ENCODE measurements at regions not wholly inside any gene's neighbourhood (a gene's known extent, or its start where the extent isn't known, plus 50 kb on each side); places are given as distances from the start of the nearest gene placed in this dataset.

DNA sequence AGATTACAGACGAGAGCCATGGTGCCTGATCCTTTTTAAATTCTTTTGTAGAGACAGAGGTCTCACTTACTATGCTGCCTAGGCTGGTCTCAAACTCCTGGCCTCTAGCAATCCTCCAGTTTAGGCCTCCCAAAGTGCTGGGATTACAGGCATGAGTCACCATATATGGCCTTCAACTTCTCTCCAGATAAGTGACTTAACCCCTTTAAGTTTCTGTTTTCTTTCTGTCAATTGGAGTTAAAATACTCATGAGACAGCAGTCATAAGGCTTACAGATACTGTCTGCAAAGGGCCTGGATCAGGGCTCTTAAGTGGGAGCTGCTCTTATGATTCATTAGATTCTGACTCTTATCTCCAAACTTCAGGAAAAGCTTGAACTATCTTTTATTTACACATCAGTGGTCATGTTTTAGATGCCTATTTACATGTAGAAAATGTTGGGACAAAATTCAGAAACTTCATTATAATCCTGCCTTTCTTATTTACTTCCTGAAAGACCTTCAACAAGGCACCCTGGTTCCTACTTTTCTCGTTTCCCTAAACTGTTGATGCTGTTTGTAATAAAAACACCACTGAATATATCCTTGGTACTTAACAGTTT lies 271.5 kb upstream of the TBX3 start:
- TF ChIP-seq POLR2AphosphoS5 (IDR thresholded peaks at IDR 0.05) (no peak), EP300 (conservative IDR thresholded peaks at IDR 0.05; ENCODE audit: poor library complexity, severe bottlenecking) (no peak), EZH2 (IDR thresholded peaks at IDR 0.05; ENCODE audit: borderline replicate concordance, insufficient read depth, low read length, poor library complexity, severe bottlenecking) (no peak)
- TF ChIP-seq, protein P1, sequence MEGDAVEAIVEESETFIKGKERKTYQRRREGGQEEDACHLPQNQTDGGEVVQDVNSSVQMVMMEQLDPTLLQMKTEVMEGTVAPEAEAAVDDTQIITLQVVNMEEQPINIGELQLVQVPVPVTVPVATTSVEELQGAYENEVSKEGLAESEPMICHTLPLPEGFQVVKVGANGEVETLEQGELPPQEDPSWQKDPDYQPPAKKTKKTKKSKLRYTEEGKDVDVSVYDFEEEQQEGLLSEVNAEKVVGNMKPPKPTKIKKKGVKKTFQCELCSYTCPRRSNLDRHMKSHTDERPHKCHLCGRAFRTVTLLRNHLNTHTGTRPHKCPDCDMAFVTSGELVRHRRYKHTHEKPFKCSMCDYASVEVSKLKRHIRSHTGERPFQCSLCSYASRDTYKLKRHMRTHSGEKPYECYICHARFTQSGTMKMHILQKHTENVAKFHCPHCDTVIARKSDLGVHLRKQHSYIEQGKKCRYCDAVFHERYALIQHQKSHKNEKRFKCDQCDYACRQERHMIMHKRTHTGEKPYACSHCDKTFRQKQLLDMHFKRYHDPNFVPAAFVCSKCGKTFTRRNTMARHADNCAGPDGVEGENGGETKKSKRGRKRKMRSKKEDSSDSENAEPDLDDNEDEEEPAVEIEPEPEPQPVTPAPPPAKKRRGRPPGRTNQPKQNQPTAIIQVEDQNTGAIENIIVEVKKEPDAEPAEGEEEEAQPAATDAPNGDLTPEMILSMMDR (IDR thresholded peaks at IDR 0.05; ENCODE audit: poor library complexity, severe bottlenecking): no peak
- TF ChIP-seq, protein P2, sequence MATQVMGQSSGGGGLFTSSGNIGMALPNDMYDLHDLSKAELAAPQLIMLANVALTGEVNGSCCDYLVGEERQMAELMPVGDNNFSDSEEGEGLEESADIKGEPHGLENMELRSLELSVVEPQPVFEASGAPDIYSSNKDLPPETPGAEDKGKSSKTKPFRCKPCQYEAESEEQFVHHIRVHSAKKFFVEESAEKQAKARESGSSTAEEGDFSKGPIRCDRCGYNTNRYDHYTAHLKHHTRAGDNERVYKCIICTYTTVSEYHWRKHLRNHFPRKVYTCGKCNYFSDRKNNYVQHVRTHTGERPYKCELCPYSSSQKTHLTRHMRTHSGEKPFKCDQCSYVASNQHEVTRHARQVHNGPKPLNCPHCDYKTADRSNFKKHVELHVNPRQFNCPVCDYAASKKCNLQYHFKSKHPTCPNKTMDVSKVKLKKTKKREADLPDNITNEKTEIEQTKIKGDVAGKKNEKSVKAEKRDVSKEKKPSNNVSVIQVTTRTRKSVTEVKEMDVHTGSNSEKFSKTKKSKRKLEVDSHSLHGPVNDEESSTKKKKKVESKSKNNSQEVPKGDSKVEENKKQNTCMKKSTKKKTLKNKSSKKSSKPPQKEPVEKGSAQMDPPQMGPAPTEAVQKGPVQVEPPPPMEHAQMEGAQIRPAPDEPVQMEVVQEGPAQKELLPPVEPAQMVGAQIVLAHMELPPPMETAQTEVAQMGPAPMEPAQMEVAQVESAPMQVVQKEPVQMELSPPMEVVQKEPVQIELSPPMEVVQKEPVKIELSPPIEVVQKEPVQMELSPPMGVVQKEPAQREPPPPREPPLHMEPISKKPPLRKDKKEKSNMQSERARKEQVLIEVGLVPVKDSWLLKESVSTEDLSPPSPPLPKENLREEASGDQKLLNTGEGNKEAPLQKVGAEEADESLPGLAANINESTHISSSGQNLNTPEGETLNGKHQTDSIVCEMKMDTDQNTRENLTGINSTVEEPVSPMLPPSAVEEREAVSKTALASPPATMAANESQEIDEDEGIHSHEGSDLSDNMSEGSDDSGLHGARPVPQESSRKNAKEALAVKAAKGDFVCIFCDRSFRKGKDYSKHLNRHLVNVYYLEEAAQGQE (IDR thresholded peaks at IDR 0.05; ENCODE audit: borderline replicate concordance): no peak
